ENCODE measurements at regions not wholly inside any gene's neighbourhood (a gene's known extent, or its start where the extent isn't known, plus 50 kb on each side); places are given as distances from the start of the nearest gene placed in this dataset.

GRCh38 chr1:148318904-148319242, 164.2 kb downstream of the PPIAL4G start:
- Histone ChIP-seq H3K4me1 (no peaks in the 10 kb centered on the region), H3K27me3 (peaks cover 2% of the 10 kb centered on the region), H3K36me3 (no peaks in the 10 kb centered on the region), H3K9me3 (no peaks in the 10 kb centered on the region), H3K27ac (no peak overlapping the region), H3K4me3 (peak overlapping the region in 1 of 2 donors; percentile 10)
- TF ChIP-seq POLR2AphosphoS5 (IDR thresholded peaks at IDR 0.05; ENCODE audit: insufficient read depth in 1 of 2, low read depth in 1 of 2), result no peak
- no peak for TF ChIP-seq CTCF (IDR thresholded peaks at IDR 0.05)
- no peak for TF ChIP-seq POLR2A (IDR thresholded peaks at IDR 0.05)
- intact Hi-C loops (cut with DNase I), result no loop called here
- DNase-seq (ENCODE audit: extremely low spot score in 2 of 2), result no peak

DNA sequence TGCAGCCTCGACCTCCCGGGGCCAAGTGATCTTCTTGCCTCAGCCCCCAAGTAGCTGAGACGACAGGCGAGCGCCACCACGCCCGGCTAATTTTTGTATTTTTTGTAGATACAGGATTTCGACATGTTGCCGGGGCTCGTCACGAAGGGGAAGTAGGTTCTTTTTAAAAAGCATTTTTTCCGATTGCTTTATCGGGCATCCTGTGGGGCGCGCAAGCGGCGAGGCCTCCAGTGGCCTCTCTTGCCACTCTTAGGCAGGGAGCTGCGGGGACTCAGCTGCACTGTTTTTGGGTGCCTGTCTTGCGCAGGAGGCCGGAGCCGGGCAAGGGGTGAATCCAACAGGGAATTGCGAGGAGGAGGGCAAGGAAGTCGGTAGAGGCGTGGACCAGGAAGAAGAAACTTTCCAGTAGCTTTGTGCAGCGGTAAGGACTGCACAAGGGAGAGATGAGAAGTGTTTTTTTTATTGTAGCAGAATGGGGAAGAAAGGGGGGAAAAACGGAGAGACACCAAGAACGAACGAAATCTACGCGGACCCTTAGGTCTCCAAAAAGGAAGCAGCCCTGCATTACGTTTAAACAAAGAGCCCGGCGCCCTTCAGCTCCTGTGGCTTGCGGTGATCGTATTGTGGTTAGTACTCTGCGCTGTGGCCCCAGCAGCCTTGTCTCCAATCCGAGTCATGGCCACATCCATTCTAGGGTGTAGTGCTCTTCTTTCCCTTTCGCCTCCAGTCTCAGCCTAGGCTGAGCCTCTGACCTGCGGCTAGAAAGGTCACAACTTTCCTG, 164.8 kb downstream of the PPIAL4G start:
- Histone ChIP-seq H3K36me3 (no peaks in the 10 kb centered on the region), H3K4me3 (peak overlapping the region; percentile 10 to 23), H3K9me3 (no peaks in the 10 kb centered on the region), H3K4me1 (no peaks in the 10 kb centered on the region), H3K27ac (no peak overlapping the region), H3K27me3 (peaks cover 2% of the 10 kb centered on the region)
- intact Hi-C loops (cut with DNase I), result no loop called here
- DNase-seq (ENCODE audit: extremely low spot score in 2 of 2), result no peak
- TF ChIP-seq CTCF (IDR thresholded peaks at IDR 0.05), result no peak

- DNase-seq (ENCODE audit: extremely low spot score in 2 of 2), result no peak
- H3K27me3 ChIP-seq, result peaks cover 2% of the 10 kb centered on the region
- intact Hi-C loops (cut with DNase I), result no loop called here
- H3K27ac ChIP-seq, result no peak overlapping the region
- no peaks in the 10 kb centered on the region for H3K4me1 ChIP-seq
- no peaks in the 10 kb centered on the region for H3K9me3 ChIP-seq
- H3K36me3 ChIP-seq, result no peaks in the 10 kb centered on the region
- no peak for TF ChIP-seq POLR2A (IDR thresholded peaks at IDR 0.05)
- TF ChIP-seq CTCF (IDR thresholded peaks at IDR 0.05), result no peak
- TF ChIP-seq POLR2AphosphoS5 (IDR thresholded peaks at IDR 0.05; ENCODE audit: insufficient read depth in 1 of 2, low read depth in 1 of 2), result no peak
- no peak overlapping the region for H3K4me3 ChIP-seq
These were observed 165.4 kb upstream of the NBPF11 start for GRCh38 chr1:148317288-148317985.

GRCh38 chr1:148315071-148315811, 163.2 kb upstream of the NBPF11 start:
- Histone ChIP-seq H3K4me3 (no peak overlapping the region), H3K4me1 (no peaks in the 10 kb centered on the region), H3K27ac (no peak overlapping the region), H3K27me3 (peaks cover 2% of the 10 kb centered on the region), H3K36me3 (no peaks in the 10 kb centered on the region), H3K9me3 (no peaks in the 10 kb centered on the region)
- intact Hi-C loops (cut with DNase I), result no loop called here
- TF ChIP-seq CTCF (IDR thresholded peaks at IDR 0.05) (no peak), POLR2AphosphoS5 (IDR thresholded peaks at IDR 0.05; ENCODE audit: insufficient read depth in 1 of 2, low read depth in 1 of 2) (no peak), POLR2A (IDR thresholded peaks at IDR 0.05) (no peak)
- DNase-seq (ENCODE audit: extremely low spot score in 2 of 2), result no peak

All from vagina (tissue), 2 donors.